SK-N-SH treated with all-trans-retinoic acid at 6 μM for 48 hours (cell line): ENCODE measurements at regions not wholly inside any gene's neighbourhood (a gene's known extent, or its start where the extent isn't known, plus 50 kb on each side); places are given as distances from the start of the nearest gene placed in this dataset.

ENCODE experiments used
- CSDC2 ChIP-seq: fragments of 250-450 bp; sonication (Bioruptor Pico); IDR thresholded peaks from 2 replicates; pipeline ENCODE4 v1.5.0; 2020; ENCODE audit warnings: mild to moderate bottlenecking, moderate library complexity
- ESRRG ChIP-seq: fragments of 250-450 bp; sonication (Bioruptor Pico); IDR thresholded peaks from 2 replicates; pipeline ENCODE4 v1.6.1; 2021; ENCODE audit warnings: mild to moderate bottlenecking
- RARB ChIP-seq: fragments of 250-450 bp; sonication (Bioruptor Pico); IDR thresholded peaks from 2 replicates; pipeline ENCODE4 v1.8.0; 2021; ENCODE audit warnings: mild to moderate bottlenecking, moderate library complexity
- SNAI2 ChIP-seq: fragments of 250-450 bp; sonication (Bioruptor Pico); IDR thresholded peaks from 2 replicates; pipeline ENCODE4 v1.5.0; 2020; ENCODE audit warnings: mild to moderate bottlenecking, moderate library complexity
- TOX ChIP-seq: fragments of 250-450 bp; sonication (Bioruptor Pico); IDR thresholded peaks from 2 replicates; pipeline ENCODE4 v1.8.0; 2021; ENCODE audit warnings: mild to moderate bottlenecking, moderate library complexity, borderline replicate concordance
- ZC3H10 ChIP-seq: fragments of 250-450 bp; sonication (Bioruptor Pico); IDR thresholded peaks from 2 replicates; pipeline ENCODE4 v1.5.1; 2021; ENCODE audit warnings: mild to moderate bottlenecking, moderate library complexity
- ZFP3 ChIP-seq: fragments of 250-450 bp; sonication (Bioruptor Pico); IDR thresholded peaks from 2 replicates; pipeline ENCODE4 v1.5.0; 2020; ENCODE audit warnings: mild to moderate bottlenecking, moderate library complexity
- ZFP30 ChIP-seq: fragments of 450-650 bp; formaldehyde crosslinking; IDR thresholded peaks from 2 replicates; pipeline ENCODE4 v1.5.0; 2022; ENCODE audit warnings: mild to moderate bottlenecking, moderate library complexity
- ZNF70 ChIP-seq: fragments of 450-650 bp; formaldehyde crosslinking; IDR thresholded peaks from 2 replicates; pipeline ENCODE4 v1.5.0; 2020; ENCODE audit warnings: mild to moderate bottlenecking, moderate library complexity
- TF ChIP-seq, protein P1 (sequence below): fragments of 250-450 bp; sonication (Bioruptor Pico); IDR thresholded peaks from 2 replicates; pipeline ENCODE4 v1.5.0; 2020; ENCODE audit warnings: mild to moderate bottlenecking, moderate library complexity
- TF ChIP-seq, protein P2 (sequence below): fragments of 250-450 bp; sonication (Bioruptor Pico); IDR thresholded peaks from 2 replicates; pipeline ENCODE4 v1.5.1; 2021; ENCODE audit warnings: mild to moderate bottlenecking, moderate library complexity
- TF ChIP-seq, protein P3 (sequence below): fragments of 250-450 bp; sonication (Bioruptor Pico); IDR thresholded peaks from 2 replicates; pipeline ENCODE4 v1.8.0; 2020; ENCODE audit warnings: mild to moderate bottlenecking, moderate library complexity, borderline replicate concordance
- TF ChIP-seq, protein P4 (sequence below): fragments of 250-450 bp; sonication (Bioruptor Pico); IDR thresholded peaks from 2 replicates; pipeline ENCODE4 v1.8.0; 2021; ENCODE audit warnings: low read depth, mild to moderate bottlenecking, moderate library complexity, borderline replicate concordance

DNA sequence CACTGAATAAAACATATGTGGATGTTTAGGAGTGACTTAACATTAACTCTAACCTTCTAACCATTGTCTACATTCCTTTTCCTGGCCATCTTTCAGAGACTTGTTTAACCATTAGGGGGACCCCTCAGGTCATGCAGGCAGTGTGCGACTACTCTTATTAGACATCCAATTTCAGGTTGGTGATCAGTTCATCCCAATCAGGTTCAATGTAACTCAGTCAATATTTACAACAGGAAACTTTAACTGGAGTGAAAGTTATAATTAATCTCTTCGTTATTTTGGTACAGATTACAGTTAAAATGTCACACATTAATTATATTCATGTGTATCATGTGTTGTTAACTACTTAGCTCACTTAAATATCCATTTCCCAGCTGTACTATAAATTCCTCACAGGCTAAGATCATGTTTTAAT, 68.8 kb upstream of the RGS1 start:
- TF ChIP-seq, protein P1, sequence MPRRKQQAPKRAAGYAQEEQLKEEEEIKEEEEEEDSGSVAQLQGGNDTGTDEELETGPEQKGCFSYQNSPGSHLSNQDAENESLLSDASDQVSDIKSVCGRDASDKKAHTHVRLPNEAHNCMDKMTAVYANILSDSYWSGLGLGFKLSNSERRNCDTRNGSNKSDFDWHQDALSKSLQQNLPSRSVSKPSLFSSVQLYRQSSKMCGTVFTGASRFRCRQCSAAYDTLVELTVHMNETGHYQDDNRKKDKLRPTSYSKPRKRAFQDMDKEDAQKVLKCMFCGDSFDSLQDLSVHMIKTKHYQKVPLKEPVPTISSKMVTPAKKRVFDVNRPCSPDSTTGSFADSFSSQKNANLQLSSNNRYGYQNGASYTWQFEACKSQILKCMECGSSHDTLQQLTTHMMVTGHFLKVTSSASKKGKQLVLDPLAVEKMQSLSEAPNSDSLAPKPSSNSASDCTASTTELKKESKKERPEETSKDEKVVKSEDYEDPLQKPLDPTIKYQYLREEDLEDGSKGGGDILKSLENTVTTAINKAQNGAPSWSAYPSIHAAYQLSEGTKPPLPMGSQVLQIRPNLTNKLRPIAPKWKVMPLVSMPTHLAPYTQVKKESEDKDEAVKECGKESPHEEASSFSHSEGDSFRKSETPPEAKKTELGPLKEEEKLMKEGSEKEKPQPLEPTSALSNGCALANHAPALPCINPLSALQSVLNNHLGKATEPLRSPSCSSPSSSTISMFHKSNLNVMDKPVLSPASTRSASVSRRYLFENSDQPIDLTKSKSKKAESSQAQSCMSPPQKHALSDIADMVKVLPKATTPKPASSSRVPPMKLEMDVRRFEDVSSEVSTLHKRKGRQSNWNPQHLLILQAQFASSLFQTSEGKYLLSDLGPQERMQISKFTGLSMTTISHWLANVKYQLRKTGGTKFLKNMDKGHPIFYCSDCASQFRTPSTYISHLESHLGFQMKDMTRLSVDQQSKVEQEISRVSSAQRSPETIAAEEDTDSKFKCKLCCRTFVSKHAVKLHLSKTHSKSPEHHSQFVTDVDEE (CRISPR knock-in tag): no peak
- TF ChIP-seq, protein P2, sequence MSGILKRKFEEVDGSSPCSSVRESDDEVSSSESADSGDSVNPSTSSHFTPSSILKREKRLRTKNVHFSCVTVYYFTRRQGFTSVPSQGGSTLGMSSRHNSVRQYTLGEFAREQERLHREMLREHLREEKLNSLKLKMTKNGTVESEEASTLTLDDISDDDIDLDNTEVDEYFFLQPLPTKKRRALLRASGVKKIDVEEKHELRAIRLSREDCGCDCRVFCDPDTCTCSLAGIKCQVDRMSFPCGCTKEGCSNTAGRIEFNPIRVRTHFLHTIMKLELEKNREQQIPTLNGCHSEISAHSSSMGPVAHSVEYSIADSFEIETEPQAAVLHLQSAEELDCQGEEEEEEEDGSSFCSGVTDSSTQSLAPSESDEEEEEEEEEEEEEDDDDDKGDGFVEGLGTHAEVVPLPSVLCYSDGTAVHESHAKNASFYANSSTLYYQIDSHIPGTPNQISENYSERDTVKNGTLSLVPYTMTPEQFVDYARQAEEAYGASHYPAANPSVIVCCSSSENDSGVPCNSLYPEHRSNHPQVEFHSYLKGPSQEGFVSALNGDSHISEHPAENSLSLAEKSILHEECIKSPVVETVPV (CRISPR knock-in tag): no peak
- TF ChIP-seq ZFP30 (CRISPR knock-in tag): no peak
- no peak for TF ChIP-seq SNAI2
- no peak for TF ChIP-seq ZC3H10 (CRISPR knock-in tag)
- no peak for TF ChIP-seq CSDC2 (CRISPR knock-in tag)
- TF ChIP-seq ZNF70 (CRISPR knock-in tag): no peak
- TF ChIP-seq, protein P3, sequence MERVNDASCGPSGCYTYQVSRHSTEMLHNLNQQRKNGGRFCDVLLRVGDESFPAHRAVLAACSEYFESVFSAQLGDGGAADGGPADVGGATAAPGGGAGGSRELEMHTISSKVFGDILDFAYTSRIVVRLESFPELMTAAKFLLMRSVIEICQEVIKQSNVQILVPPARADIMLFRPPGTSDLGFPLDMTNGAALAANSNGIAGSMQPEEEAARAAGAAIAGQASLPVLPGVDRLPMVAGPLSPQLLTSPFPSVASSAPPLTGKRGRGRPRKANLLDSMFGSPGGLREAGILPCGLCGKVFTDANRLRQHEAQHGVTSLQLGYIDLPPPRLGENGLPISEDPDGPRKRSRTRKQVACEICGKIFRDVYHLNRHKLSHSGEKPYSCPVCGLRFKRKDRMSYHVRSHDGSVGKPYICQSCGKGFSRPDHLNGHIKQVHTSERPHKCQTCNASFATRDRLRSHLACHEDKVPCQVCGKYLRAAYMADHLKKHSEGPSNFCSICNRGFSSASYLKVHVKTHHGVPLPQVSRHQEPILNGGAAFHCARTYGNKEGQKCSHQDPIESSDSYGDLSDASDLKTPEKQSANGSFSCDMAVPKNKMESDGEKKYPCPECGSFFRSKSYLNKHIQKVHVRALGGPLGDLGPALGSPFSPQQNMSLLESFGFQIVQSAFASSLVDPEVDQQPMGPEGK (CRISPR knock-in tag): no peak
- TF ChIP-seq, protein P4, sequence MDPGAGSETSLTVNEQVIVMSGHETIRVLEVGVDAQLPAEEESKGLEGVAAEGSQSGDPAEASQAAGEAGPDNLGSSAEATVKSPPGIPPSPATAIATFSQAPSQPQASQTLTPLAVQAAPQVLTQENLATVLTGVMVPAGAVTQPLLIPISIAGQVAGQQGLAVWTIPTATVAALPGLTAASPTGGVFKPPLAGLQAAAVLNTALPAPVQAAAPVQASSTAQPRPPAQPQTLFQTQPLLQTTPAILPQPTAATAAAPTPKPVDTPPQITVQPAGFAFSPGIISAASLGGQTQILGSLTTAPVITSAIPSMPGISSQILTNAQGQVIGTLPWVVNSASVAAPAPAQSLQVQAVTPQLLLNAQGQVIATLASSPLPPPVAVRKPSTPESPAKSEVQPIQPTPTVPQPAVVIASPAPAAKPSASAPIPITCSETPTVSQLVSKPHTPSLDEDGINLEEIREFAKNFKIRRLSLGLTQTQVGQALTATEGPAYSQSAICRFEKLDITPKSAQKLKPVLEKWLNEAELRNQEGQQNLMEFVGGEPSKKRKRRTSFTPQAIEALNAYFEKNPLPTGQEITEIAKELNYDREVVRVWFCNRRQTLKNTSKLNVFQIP (CRISPR knock-in tag): no peak
- TF ChIP-seq TOX (CRISPR knock-in tag): no peak
- no peak; the same call in 1 of the 2 replicates for TF ChIP-seq RARB (CRISPR knock-in tag)
- TF ChIP-seq ZFP3 (CRISPR knock-in tag): no peak
- TF ChIP-seq ESRRG (CRISPR knock-in tag): no peak
